ENCODE measurements at regions not wholly inside any gene's neighbourhood (a gene's known extent, or its start where the extent isn't known, plus 50 kb on each side); places are given as distances from the start of the nearest gene placed in this dataset.
"Not testable (repeated sequence)": the region's sequence is repeated elsewhere in the genome, so short reads cannot be mapped to it uniquely, and the experiment has no call there.

GRCh38 chr17:16830770-16831169 is 140.7 kb downstream of the CCDC144A start:
- not testable (repeated sequence) for TF ChIP-seq CTCF, POLR2A (IDR thresholded peaks at IDR 0.05)

Measured in lower leg skin (tissue), 3 donors.